Gastroesophageal sphincter (tissue), 4 donors: ENCODE measurements at regions not wholly inside any gene's neighbourhood (a gene's known extent, or its start where the extent isn't known, plus 50 kb on each side); places are given as distances from the start of the nearest gene placed in this dataset.
"Not testable (repeated sequence)": the region's sequence is repeated elsewhere in the genome, so short reads cannot be mapped to it uniquely, and the experiment has no call there.

ENCODE experiments used
- ATAC-seq: fragments of 150-250 bp; one replicate; pipeline ENCODE4 v1.9.1; 2016; ENCODE audit warnings: mild to moderate bottlenecking, moderate library complexity
- H3K27ac ChIP-seq, 4 donors: fragments of 200-600 bp; sonication (generic) in 3 of 4; 1 replicate in 3 of 4; 2 replicates in 1 of 4; pipeline ENCODE4 v1.5.1; 2016 to 2019
- H3K27me3 ChIP-seq: fragments of 200-600 bp; sonication (generic); one replicate; pipeline ENCODE4 v1.5.1; 2019
- H3K36me3 ChIP-seq, 2 donors: fragments of 200-600 bp; sonication (generic); one replicate each; pipeline ENCODE4 v1.5.1; 2019; ENCODE audit warnings: control low read depth in 1 of 2
- H3K4me1 ChIP-seq, 3 donors: fragments of 200-600 bp; sonication (generic); 1 replicate in 2 of 3; 2 replicates in 1 of 3; pipeline ENCODE4 v1.5.1; 2016 to 2019; ENCODE audit warnings: control low read depth in 2 of 3
- H3K4me3 ChIP-seq, 2 donors: fragments of 200-600 bp; sonication (generic); one replicate each; pipeline ENCODE4 v1.5.1; 2019; ENCODE audit warnings: mild to moderate bottlenecking in 1 of 2, moderate library complexity in 1 of 2
- H3K9me3 ChIP-seq, 3 donors: fragments of 200-600 bp; sonication (generic); one replicate each; pipeline ENCODE4 v1.5.1; 2017 to 2019; ENCODE audit warnings: control low read depth in 2 of 3
- CTCF ChIP-seq, 4 experiments: fragments of 200-600 bp in 2 of 4; fragments of 450-650 bp in 2 of 4; sonication (generic) in 1 of 4; IDR thresholded peaks; one replicate each; pipeline ENCODE4 v1.5.1; 2017 to 2019; ENCODE audit warnings: antibody characterized with exemption in 4 of 4, mild to moderate bottlenecking in 2 of 4, moderate library complexity in 2 of 4
- EP300 ChIP-seq: sonication (generic); formaldehyde crosslinking; IDR thresholded peaks from one replicate; pipeline ENCODE4 v1.6.1; 2017; ENCODE audit warnings: antibody characterized with exemption, mild to moderate bottlenecking
- POLR2A ChIP-seq, 2 donors: fragments of 450-650 bp; IDR thresholded peaks; one replicate each; pipeline ENCODE4 v1.6.1; 2017; ENCODE audit warnings: antibody characterized with exemption in 2 of 2, mild to moderate bottlenecking in 2 of 2, moderate library complexity in 1 of 2
- POLR2AphosphoS5 ChIP-seq: sonication (generic); formaldehyde crosslinking; IDR thresholded peaks from one replicate; pipeline ENCODE4 v1.6.1; 2017; ENCODE audit warnings: antibody characterized with exemption
- WGBS, 2 donors: methylation state at CpG; one replicate each; pipeline ENCODE4 v1.1.5; 2018; ENCODE audit warnings: low coverage in 1 of 2; 5-methylcytosine and 5-hydroxymethylcytosine counted together

GRCh38 chr2:215889240-215889969 is 123.9 kb downstream of the MREG start:
- not testable (repeated sequence) for H3K9me3 ChIP-seq, H3K4me3 ChIP-seq, H3K36me3 ChIP-seq, H3K27ac ChIP-seq, H3K27me3 ChIP-seq, ATAC-seq
- H3K4me1 ChIP-seq, result peaks cover 0 to 13% (median 4%) of the 10 kb centered on the region in 3 donors
- 82 to 86% methylated on average over 2 to 4 of the region's 4 CpGs for WGBS, 2 donors

- ATAC-seq, result no peak
- TF ChIP-seq POLR2AphosphoS5 (no peak), POLR2A (IDR thresholded peaks at IDR 0.05) (no peak), EP300 (no peak), CTCF (IDR thresholded peaks at IDR 0.05) (no peak)
These were observed 124.7 kb downstream of the MREG start for GRCh38 chr2:215888680-215889079.

GRCh38 chr2:215887303-215887702 is 126.0 kb downstream of the MREG start:
- no peaks in the 10 kb centered on the region for H3K36me3 ChIP-seq
- H3K27ac ChIP-seq, result no peak overlapping the region
- TF ChIP-seq POLR2A (IDR thresholded peaks at IDR 0.05) (no peak), EP300 (no peak)
- no peaks in the 10 kb centered on the region for H3K27me3 ChIP-seq
- no peaks in the 10 kb centered on the region for H3K9me3 ChIP-seq
- WGBS, 2 donors, result 90 to 100% methylated on average over 2 of the region's 2 CpGs
- H3K4me1 ChIP-seq, result peaks cover 4 to 21% (median 7%) of the 10 kb centered on the region in 3 donors
- H3K4me3 ChIP-seq, result no peak overlapping the region
- ATAC-seq, result no peak

More at GRCh38 chr2:215888680-215889079, 124.7 kb downstream of the MREG start:
- no peaks in the 10 kb centered on the region for H3K27me3 ChIP-seq
- no peak overlapping the region for H3K27ac ChIP-seq
- no peaks in the 10 kb centered on the region for H3K36me3 ChIP-seq
- H3K4me3 ChIP-seq, result no peak overlapping the region
- H3K9me3 ChIP-seq, result no peaks in the 10 kb centered on the region
- peaks cover 4 to 20% (median 7%) of the 10 kb centered on the region in 3 donors for H3K4me1 ChIP-seq
- WGBS, 2 donors, result 18 to 46% methylated on average over 2 of the region's 2 CpGs

GRCh38 chr2:215886022-215886421 is 127.3 kb downstream of the MREG start:
- Histone ChIP-seq H3K4me1 (peaks cover 4 to 25% (median 7%) of the 10 kb centered on the region in 3 donors), H3K27me3 (no peaks in the 10 kb centered on the region), H3K9me3 (no peaks in the 10 kb centered on the region), H3K36me3 (no peaks in the 10 kb centered on the region), H3K4me3 (no peak overlapping the region), H3K27ac (no peak overlapping the region)
- no peak for ATAC-seq
- TF ChIP-seq POLR2A (IDR thresholded peaks at IDR 0.05) (no peak), EP300 (no peak)
- WGBS, 2 donors, result 93 to 100% methylated on average over 2 to 3 of the region's 7 CpGs

- 30 to 53% methylated on average over 2 of the region's 2 CpGs for WGBS, 2 donors
- Histone ChIP-seq H3K4me1 (peaks cover 4 to 27% (median 7%) of the 10 kb centered on the region in 3 donors), H3K4me3 (no peak overlapping the region), H3K27me3 (no peaks in the 10 kb centered on the region), H3K36me3 (no peaks in the 10 kb centered on the region), H3K27ac (peak overlapping the region in 1 of 4 donors; percentile 45), H3K9me3 (no peaks in the 10 kb centered on the region)
- no peak for TF ChIP-seq CTCF (IDR thresholded peaks at IDR 0.05)
- no peak for ATAC-seq
These were observed 127.8 kb downstream of the MREG start for GRCh38 chr2:215885536-215885935.

GRCh38 chr2:215884451-215885087 is 128.8 kb downstream of the MREG start:
- Histone ChIP-seq H3K4me3 (no peak overlapping the region), H3K27me3 (no peaks in the 10 kb centered on the region), H3K36me3 (no peaks in the 10 kb centered on the region), H3K4me1 (peaks cover 4 to 27% (median 7%) of the 10 kb centered on the region in 3 donors), H3K9me3 (no peaks in the 10 kb centered on the region), H3K27ac (peak overlapping the region in 2 of 4 donors; percentile 39 to 45)
- TF ChIP-seq CTCF (IDR thresholded peaks at IDR 0.05) (no peak), EP300 (no peak), POLR2A (IDR thresholded peaks at IDR 0.05) (no peak), POLR2AphosphoS5 (no peak)
- no peak for ATAC-seq
- 19 to 23% methylated on average over 4 of the region's 4 CpGs for whole genome bisulfite sequencing, 2 donors
